HUES6 (cell line): ENCODE measurements at regions not wholly inside any gene's neighbourhood (a gene's known extent, or its start where the extent isn't known, plus 50 kb on each side); places are given as distances from the start of the nearest gene placed in this dataset.
"Not testable (repeated sequence)": the region's sequence is repeated elsewhere in the genome, so short reads cannot be mapped to it uniquely, and the experiment has no call there.

Experiments
- H3K27ac ChIP-seq: 2 replicates; pipeline ENCODE4 v1.7.0; 2013; ENCODE audit warnings: low read depth, mild to moderate bottlenecking, low read length, inconsistent platforms
- H3K27me3 ChIP-seq: 2 replicates; pipeline ENCODE4 v1.6.1; 2013; ENCODE audit warnings: low read length; ENCODE audit not compliant: control insufficient read depth, insufficient read depth
- H3K36me3 ChIP-seq: 2 replicates; pipeline ENCODE4 v1.6.1; 2013; ENCODE audit warnings: low read length; ENCODE audit not compliant: control insufficient read depth, insufficient read depth
- H3K4me1 ChIP-seq: 2 replicates; pipeline ENCODE4 v1.6.1; 2013; ENCODE audit warnings: low read length; ENCODE audit not compliant: control insufficient read depth, insufficient read depth
- H3K4me3 ChIP-seq: 2 replicates; pipeline ENCODE4 v1.5.1; 2013; ENCODE audit warnings: low read depth, low read length
- H3K9ac ChIP-seq: one replicate; pipeline ENCODE4 v1.6.1; 2013; ENCODE audit warnings: mild to moderate bottlenecking, low read length
- H3K9me3 ChIP-seq: 2 replicates; pipeline ENCODE4 v1.6.1; 2013; ENCODE audit warnings: low read depth, low read length; ENCODE audit not compliant: control insufficient read depth, insufficient read depth

- Histone ChIP-seq H3K27ac (no peak overlapping the region), H3K36me3 (no peaks in the 10 kb centered on the region), H3K4me1 (peaks cover 25% of the 10 kb centered on the region), H3K9me3 (no peaks in the 10 kb centered on the region), H3K9ac (no peak overlapping the region), H3K4me3 (no peak overlapping the region), H3K27me3 (no peaks in the 10 kb centered on the region)
These were observed 56.1 kb upstream of the MRTFB start for GRCh38 chr16:14015033-14015432.

DNA sequence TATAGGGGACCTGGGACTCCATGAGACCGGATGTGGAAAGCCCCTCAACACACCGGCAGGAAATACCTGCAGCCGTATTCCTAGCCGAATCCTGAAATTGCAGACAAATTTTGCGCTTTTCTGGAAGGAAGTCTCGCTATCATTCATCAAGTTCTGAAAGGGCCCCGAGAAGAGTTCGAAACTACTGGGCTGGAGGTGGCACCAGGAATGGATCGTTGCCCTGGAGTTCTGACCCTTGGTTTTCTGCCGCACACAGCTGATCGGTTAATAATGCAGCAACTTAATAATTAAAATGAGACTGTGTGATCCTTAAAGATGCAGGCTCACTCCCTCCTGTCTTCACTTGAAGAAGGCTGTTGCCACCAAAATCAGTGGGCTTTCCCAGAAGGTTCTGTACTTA lies 55.7 kb upstream of the MRTFB start:
- no peaks in the 10 kb centered on the region for H3K9me3 ChIP-seq
- no peak overlapping the region for H3K9ac ChIP-seq
- no peak overlapping the region for H3K4me3 ChIP-seq
- H3K4me1 ChIP-seq = peaks cover 23% of the 10 kb centered on the region
- no peaks in the 10 kb centered on the region for H3K27me3 ChIP-seq
- no peaks in the 10 kb centered on the region for H3K36me3 ChIP-seq
- no peak overlapping the region for H3K27ac ChIP-seq

DNA sequence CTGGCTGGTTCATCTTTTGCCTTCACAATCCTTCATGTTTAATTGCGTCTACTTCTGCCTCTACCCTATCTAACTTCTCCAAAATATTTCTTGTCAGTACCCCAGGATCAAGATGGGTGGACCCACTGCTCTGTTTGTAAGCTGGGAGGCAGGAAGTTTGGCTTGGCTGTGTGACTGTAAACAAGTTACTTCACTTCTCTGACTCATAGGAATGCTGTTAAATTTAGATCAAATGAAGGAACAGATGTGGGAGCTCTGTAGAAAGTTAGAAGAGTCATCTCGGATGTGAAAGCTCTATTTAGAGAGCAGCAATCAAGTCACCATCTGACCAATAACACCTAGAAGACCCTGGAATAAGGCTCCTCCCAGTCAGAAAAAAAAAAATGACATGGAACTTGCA lies 55.2 kb upstream of the MRTFB start:
- H3K4me1 ChIP-seq = peaks cover 23% of the 10 kb centered on the region
- no peaks in the 10 kb centered on the region for H3K27me3 ChIP-seq
- H3K36me3 ChIP-seq = no peaks in the 10 kb centered on the region
- H3K4me3 ChIP-seq = no peak overlapping the region
- no peak overlapping the region for H3K27ac ChIP-seq
- no peaks in the 10 kb centered on the region for H3K9me3 ChIP-seq
- H3K9ac ChIP-seq = no peak overlapping the region

GRCh38 chr16:14016362-14016761 lies 54.8 kb upstream of the MRTFB start:
- not testable (repeated sequence) for H3K36me3 ChIP-seq, H3K9me3 ChIP-seq, H3K9ac ChIP-seq, H3K4me3 ChIP-seq, H3K27me3 ChIP-seq, H3K27ac ChIP-seq
- peaks cover 23% of the 10 kb centered on the region for H3K4me1 ChIP-seq

GRCh38 chr16:14017886-14018285 lies 53.2 kb upstream of the MRTFB start:
- no peaks in the 10 kb centered on the region for H3K27me3 ChIP-seq
- no peak overlapping the region for H3K27ac ChIP-seq
- no peak overlapping the region for H3K4me3 ChIP-seq
- no peak overlapping the region for H3K9ac ChIP-seq
- no peaks in the 10 kb centered on the region for H3K9me3 ChIP-seq
- H3K36me3 ChIP-seq = no peaks in the 10 kb centered on the region
- peaks cover 20% of the 10 kb centered on the region for H3K4me1 ChIP-seq

DNA sequence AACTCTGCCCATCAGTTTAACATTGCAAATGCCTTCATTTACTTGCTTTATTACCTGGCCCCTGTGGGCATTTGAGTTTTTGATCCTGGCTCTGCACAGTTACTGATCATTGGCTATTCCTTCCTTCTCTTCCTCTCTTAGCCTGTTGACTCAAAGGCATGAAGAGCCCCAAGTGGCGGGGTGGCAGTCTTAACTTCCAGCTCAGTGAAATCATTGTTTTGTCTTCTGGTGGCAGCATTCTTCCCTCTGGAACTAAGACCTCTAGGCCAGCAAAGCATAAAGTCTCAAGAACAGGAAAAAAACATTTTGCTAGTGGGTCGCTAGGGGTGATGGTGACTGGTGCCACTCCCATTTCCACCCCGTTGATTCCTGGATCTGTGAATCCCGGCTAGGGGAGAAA lies 52.3 kb upstream of the MRTFB start:
- H3K9me3 ChIP-seq = no peaks in the 10 kb centered on the region
- no peak overlapping the region for H3K27ac ChIP-seq
- no peak overlapping the region for H3K9ac ChIP-seq
- peaks cover 11% of the 10 kb centered on the region for H3K4me1 ChIP-seq
- H3K36me3 ChIP-seq = no peaks in the 10 kb centered on the region
- no peak overlapping the region for H3K4me3 ChIP-seq
- no peaks in the 10 kb centered on the region for H3K27me3 ChIP-seq

- H3K27me3 ChIP-seq = no peaks in the 10 kb centered on the region
- no peaks in the 10 kb centered on the region for H3K9me3 ChIP-seq
- H3K36me3 ChIP-seq = no peaks in the 10 kb centered on the region
- no peak overlapping the region for H3K4me3 ChIP-seq
- peaks cover 8% of the 10 kb centered on the region for H3K4me1 ChIP-seq
- no peak overlapping the region for H3K27ac ChIP-seq
- no peak overlapping the region for H3K9ac ChIP-seq
These were observed 51.0 kb upstream of the MRTFB start for GRCh38 chr16:14020141-14020540.
